B cell (primary cell): ENCODE measurements at regions not wholly inside any gene's neighbourhood (a gene's known extent, or its start where the extent isn't known, plus 50 kb on each side); places are given as distances from the start of the nearest gene placed in this dataset.

Experiments used
- ATAC-seq: fragments of 200-7000 bp; cut with Tn5 transposase; one replicate; pipeline ENCODE4 v1.10.0; 2021; ENCODE audit warnings: low read depth, mild to moderate bottlenecking, moderate number of reproducible peaks, moderate library complexity
- CTCF ChIA-PET: fragments of 350-600 bp; sonication (Branson Sonifier 250); formaldehyde crosslinking; loops from one replicate; lab custom pipeline; 2021; ENCODE audit warnings: antibody characterized with exemption, inconsistent platforms; lab: Charles Lee
- POLR2A ChIA-PET: fragments of 350-600 bp; sonication (Branson Sonifier 250); formaldehyde crosslinking; loops from one replicate; lab custom pipeline; 2021; ENCODE audit warnings: antibody characterized with exemption; lab: Charles Lee
- DNase-seq: peaks from one replicate; pipeline ENCODE4 v3.0.0; 2013
- H2AFZ ChIP-seq: 2 replicates; pipeline ENCODE4 v1.6.1; 2012; ENCODE audit warnings: mild to moderate bottlenecking, low read depth, low read length; ENCODE audit not compliant: insufficient read depth, poor library complexity, severe bottlenecking
- H3K27ac ChIP-seq, 2 donors: 1 replicate in 1 of 2; 2 replicates in 1 of 2; pipeline ENCODE4 v1.5.1; 2012 to 2013; ENCODE audit warnings: low read length in 2 of 2, mild to moderate bottlenecking in 2 of 2, moderate library complexity in 1 of 2
- H3K27me3 ChIP-seq, 4 experiments: fragments of 200-600 bp in 1 of 4; sonication (generic) in 1 of 4; replicated peaks in 1 of 4; 1 replicate in 2 of 4; 2 replicates in 2 of 4; pipeline versions ENCODE4 v1.6.1 to v1.7.0; 2013 to 2016; ENCODE audit warnings: low read length in 3 of 4, mild to moderate bottlenecking in 2 of 4, mixed read lengths in 1 of 4, moderate library complexity in 1 of 4; ENCODE audit not compliant: insufficient read depth in 4 of 4, control insufficient read depth in 3 of 4; ENCODE audit errors: control extremely low read depth in 1 of 4
- H3K36me3 ChIP-seq, 2 experiments: replicated peaks in 1 of 2; 1 replicate in 1 of 2; 2 replicates in 1 of 2; pipeline versions ENCODE4 v1.6.1 to v1.7.1; 2013; ENCODE audit warnings: low read length in 1 of 2; ENCODE audit not compliant: insufficient read depth in 2 of 2, control insufficient read depth in 1 of 2; ENCODE audit errors: control extremely low read depth in 1 of 2, extremely low read depth in 1 of 2
- H3K4me1 ChIP-seq, 2 donors: fragments of 200-600 bp in 1 of 2; sonication (generic) in 1 of 2; 1 replicate in 1 of 2; 2 replicates in 1 of 2; pipeline versions ENCODE4 v1.5.1 to v1.6.1; 2013 to 2017; ENCODE audit warnings: low read length in 2 of 2; ENCODE audit not compliant: control insufficient read depth in 2 of 2, insufficient read depth in 2 of 2
- H3K4me2 ChIP-seq: replicated peaks from 2 replicates; pipeline ENCODE3; 2012; ENCODE audit warnings: mild to moderate bottlenecking, low read depth, low read length; ENCODE audit not compliant: poor library complexity, severe bottlenecking
- H3K4me3 ChIP-seq, 5 experiments: fragments of 200-600 bp in 1 of 5; sonication (generic) in 1 of 5; 1 replicate in 3 of 5; 2 replicates in 2 of 5; pipeline versions ENCODE4 v1.5.1 to v1.7.0; 2011 to 2016; ENCODE audit warnings: low read length in 4 of 5, mild to moderate bottlenecking in 4 of 5, low read depth in 2 of 5, control low read depth in 1 of 5, moderate library complexity in 1 of 5; ENCODE audit not compliant: insufficient read depth in 1 of 5; ENCODE audit errors: control extremely low read depth in 1 of 5, extremely low read depth in 1 of 5
- H3K79me2 ChIP-seq: fragments of 200-600 bp; sonication (generic); one replicate; pipeline ENCODE4 v1.6.0; 2016; ENCODE audit warnings: low read length; ENCODE audit not compliant: control insufficient read depth, insufficient read depth
- H3K9ac ChIP-seq: fragments of 200-600 bp; sonication (generic); 2 replicates; pipeline ENCODE4 v1.6.1; 2017; ENCODE audit warnings: mild to moderate bottlenecking, low read length, moderate library complexity
- H3K9me3 ChIP-seq, 3 donors: one replicate each; pipeline versions ENCODE4 v1.6.1 to v1.7.1; 2013; ENCODE audit warnings: low read length in 2 of 3; ENCODE audit not compliant: control insufficient read depth in 2 of 3, insufficient read depth in 1 of 3; ENCODE audit errors: control extremely low read depth in 1 of 3
- H4K20me1 ChIP-seq: 2 replicates; pipeline ENCODE4 v1.6.0; 2012; ENCODE audit warnings: mild to moderate bottlenecking, low read length; ENCODE audit not compliant: insufficient read depth, control insufficient read depth, poor library complexity, severe bottlenecking
- H3K27ac Mint-ChIP-seq: one replicate; pipeline ENCODE4 v1.8.0; 2021; ENCODE audit warnings: mixed read lengths
- H3K27me3 Mint-ChIP-seq: one replicate; pipeline ENCODE4 v1.8.0; 2021; ENCODE audit warnings: mixed read lengths
- H3K4me1 Mint-ChIP-seq: one replicate; pipeline ENCODE4 v1.8.0; 2021; ENCODE audit warnings: mixed read lengths
- H3K4me3 Mint-ChIP-seq: one replicate; pipeline ENCODE4 v1.8.0; 2021; ENCODE audit warnings: mixed read lengths
- H3K9me3 Mint-ChIP-seq: one replicate; pipeline ENCODE4 v1.8.0; 2022; ENCODE audit warnings: mixed read lengths; ENCODE audit not compliant: insufficient read depth
- CTCF ChIP-seq: fragments of 200-600 bp; IDR thresholded peaks from one replicate; pipeline ENCODE4 v1.8.0; 2022; ENCODE audit warnings: antibody characterized with exemption, mild to moderate bottlenecking
- EZH2 ChIP-seq: IDR thresholded peaks from 2 replicates; pipeline ENCODE4 v1.6.1; 2012; ENCODE audit warnings: borderline replicate concordance, low read depth, mild to moderate bottlenecking, moderate library complexity, low read length; ENCODE audit not compliant: insufficient read depth, poor library complexity, severe bottlenecking
- WGBS: methylation state at CpG from one replicate; pipeline ENCODE4 v1.1.5; 2013; ENCODE audit warnings: missing lambda C conversion rate; ENCODE audit not compliant: insufficient coverage; 5-methylcytosine and 5-hydroxymethylcytosine counted together
- intact Hi-C: fragments of 100-400 bp; cut with micrococcal nuclease; formaldehyde crosslinking; loops from one replicate; pipeline ENCODE4 v1.10.0; 2022

GRCh38 chr12:107169200-107169599 is 75.9 kb upstream of the CRY1 start:
- ChIA-PET CTCF (no interaction called here), POLR2A (no interaction called here)
- no peaks in the 10 kb centered on the region for H3K36me3 ChIP-seq
- TF ChIP-seq CTCF (no peak), EZH2 (no peak)
- H3K4me2 ChIP-seq, result no peak overlapping the region
- H3K9me3 ChIP-seq, result no peaks in the 10 kb centered on the region
- H3K4me1 Mint-ChIP-seq, result no peaks in the 10 kb centered on the region
- H3K27me3 Mint-ChIP-seq, result peaks cover 18% of the 10 kb centered on the region
- no peak overlapping the region for H3K27ac Mint-ChIP-seq
- WGBS, result 90% methylated on average over 6 of the region's 6 CpGs
- no peaks in the 10 kb centered on the region for H4K20me1 ChIP-seq
- no peaks in the 10 kb centered on the region for H3K9me3 Mint-ChIP-seq
- intact Hi-C loops, result no loop called here
- H3K27ac ChIP-seq, result no peak overlapping the region
- no peak overlapping the region for H3K9ac ChIP-seq
- no peak overlapping the region for H3K4me3 ChIP-seq
- no peak overlapping the region for H3K4me3 Mint-ChIP-seq
- no peaks in the 10 kb centered on the region for H3K4me1 ChIP-seq
- DNase-seq (no peak), ATAC-seq (no peak)
- H3K27me3 ChIP-seq, result no peaks in the 10 kb centered on the region
- H2AFZ ChIP-seq, result no peak overlapping the region
- no peaks in the 10 kb centered on the region for H3K79me2 ChIP-seq

- Mint-ChIP-seq H3K27me3 (peaks cover 17% of the 10 kb centered on the region), H3K9me3 (peaks cover 2% of the 10 kb centered on the region), H3K27ac (no peak overlapping the region), H3K4me3 (no peak overlapping the region), H3K4me1 (no peaks in the 10 kb centered on the region)
- Histone ChIP-seq H2AFZ (no peak overlapping the region), H4K20me1 (no peaks in the 10 kb centered on the region), H3K36me3 (no peaks in the 10 kb centered on the region), H3K9me3 (no peaks in the 10 kb centered on the region), H3K4me2 (no peak overlapping the region), H3K27me3 (peaks cover 0 to 8% (median 2%) of the 10 kb centered on the region in 4 experiments), H3K27ac (no peak overlapping the region), H3K9ac (no peak overlapping the region), H3K4me3 (no peak overlapping the region), H3K79me2 (no peaks in the 10 kb centered on the region), H3K4me1 (no peaks in the 10 kb centered on the region)
- ATAC-seq, result no peak
- intact Hi-C loops, result no loop called here
- CTCF ChIA-PET, result interaction anchor here (0.6 kb wide), 1 partner anchor 41 kb away, joined by 3 read pairs; no protein-coding TSS in a partner anchor
- 96% methylated on average over 4 of the region's 5 CpGs for WGBS
- no peak for TF ChIP-seq EZH2
- TF ChIP-seq CTCF, result no peak
- no peak for DNase-seq
- POLR2A ChIA-PET, result no interaction called here
These were observed 85.4 kb upstream of the CRY1 start for GRCh38 chr12:107178776-107179175.
